ENCODE measurements at regions not wholly inside any gene's neighbourhood (a gene's known extent, or its start where the extent isn't known, plus 50 kb on each side); places are given as distances from the start of the nearest gene placed in this dataset.

- TF ChIP-seq CTCF (IDR thresholded peaks at IDR 0.05; ENCODE audit: poor library complexity) (no peak), EZH2 (IDR thresholded peaks at IDR 0.05; ENCODE audit: borderline replicate concordance) (no peak), EZH2phosphoT487 (IDR thresholded peaks at IDR 0.05; ENCODE audit: low read depth, severe bottlenecking, unreplicated experiment) (no peak)
Observed at GRCh38 chr21:31545036-31545435, 114.5 kb upstream of the SOD1 start.

All from hepatocyte (in vitro differentiated cells).